Breast epithelium (tissue), 4 donors: ENCODE measurements at regions not wholly inside any gene's neighbourhood (a gene's known extent, or its start where the extent isn't known, plus 50 kb on each side); places are given as distances from the start of the nearest gene placed in this dataset.

Experiments used
- DNase-seq, 2 donors: peaks; one replicate each; pipeline ENCODE4 v3.0.0-alpha.2; 2019; ENCODE audit warnings: low spot score in 2 of 2
- H3K27ac ChIP-seq, 2 donors: fragments of 200-600 bp; sonication (generic) in 1 of 2; one replicate each; pipeline ENCODE4 v1.5.1; 2016 to 2019; ENCODE audit warnings: mild to moderate bottlenecking in 1 of 2
- H3K27me3 ChIP-seq, 2 donors: fragments of 200-600 bp; sonication (generic) in 1 of 2; one replicate each; pipeline versions ENCODE4 v1.5.1 to v1.6.0; 2017 to 2019; ENCODE audit warnings: control low read depth in 1 of 2, mild to moderate bottlenecking in 1 of 2
- H3K36me3 ChIP-seq: fragments of 200-600 bp; one replicate; pipeline ENCODE4 v1.5.1; 2019
- H3K4me1 ChIP-seq, 2 donors: fragments of 200-600 bp; sonication (generic); one replicate each; pipeline ENCODE4 v1.5.1; 2016 to 2019; ENCODE audit warnings: control low read depth in 1 of 2
- H3K4me3 ChIP-seq, 3 donors: fragments of 200-600 bp; sonication (generic); 1 replicate in 2 of 3; 2 replicates in 1 of 3; pipeline ENCODE4 v1.5.1; 2016 to 2019; ENCODE audit warnings: mild to moderate bottlenecking in 3 of 3, moderate library complexity in 2 of 3
- H3K9me3 ChIP-seq, 2 donors: fragments of 200-600 bp; sonication (generic) in 1 of 2; one replicate each; pipeline ENCODE4 v1.5.1; 2016 to 2019; ENCODE audit warnings: control low read depth in 1 of 2
- POLR2A ChIP-seq: fragments of 450-650 bp; IDR thresholded peaks from one replicate; pipeline ENCODE4 v1.6.1; 2016; ENCODE audit warnings: antibody characterized with exemption, mild to moderate bottlenecking, moderate library complexity
- POLR2AphosphoS5 ChIP-seq, 3 donors: sonication (generic); formaldehyde crosslinking; IDR thresholded peaks; one replicate each; pipeline ENCODE4 v1.6.1; 2017; ENCODE audit warnings: antibody characterized with exemption in 3 of 3
- intact Hi-C: fragments of 100-400 bp; cut with DNase I; formaldehyde crosslinking; loops from one replicate; pipeline ENCODE4 v1.15.1; 2023; ENCODE audit warnings: low total_unique reads
- TF ChIP-seq, protein P1 (sequence below), 3 donors: fragments of 450-650 bp; IDR thresholded peaks; one replicate each; pipeline ENCODE4 v1.5.1; 2016 to 2017; ENCODE audit warnings: antibody characterized with exemption in 3 of 3, mild to moderate bottlenecking in 3 of 3, moderate library complexity in 3 of 3

- intact Hi-C loops = no loop called here
- TF ChIP-seq, protein P1, sequence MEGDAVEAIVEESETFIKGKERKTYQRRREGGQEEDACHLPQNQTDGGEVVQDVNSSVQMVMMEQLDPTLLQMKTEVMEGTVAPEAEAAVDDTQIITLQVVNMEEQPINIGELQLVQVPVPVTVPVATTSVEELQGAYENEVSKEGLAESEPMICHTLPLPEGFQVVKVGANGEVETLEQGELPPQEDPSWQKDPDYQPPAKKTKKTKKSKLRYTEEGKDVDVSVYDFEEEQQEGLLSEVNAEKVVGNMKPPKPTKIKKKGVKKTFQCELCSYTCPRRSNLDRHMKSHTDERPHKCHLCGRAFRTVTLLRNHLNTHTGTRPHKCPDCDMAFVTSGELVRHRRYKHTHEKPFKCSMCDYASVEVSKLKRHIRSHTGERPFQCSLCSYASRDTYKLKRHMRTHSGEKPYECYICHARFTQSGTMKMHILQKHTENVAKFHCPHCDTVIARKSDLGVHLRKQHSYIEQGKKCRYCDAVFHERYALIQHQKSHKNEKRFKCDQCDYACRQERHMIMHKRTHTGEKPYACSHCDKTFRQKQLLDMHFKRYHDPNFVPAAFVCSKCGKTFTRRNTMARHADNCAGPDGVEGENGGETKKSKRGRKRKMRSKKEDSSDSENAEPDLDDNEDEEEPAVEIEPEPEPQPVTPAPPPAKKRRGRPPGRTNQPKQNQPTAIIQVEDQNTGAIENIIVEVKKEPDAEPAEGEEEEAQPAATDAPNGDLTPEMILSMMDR (IDR thresholded peaks at IDR 0.05) = no peak
- no peak for TF ChIP-seq POLR2AphosphoS5 (IDR thresholded peaks at IDR 0.05)
- no peak for TF ChIP-seq POLR2A
- Histone ChIP-seq H3K27me3 (no peaks in the 10 kb centered on the region), H3K4me3 (no peak overlapping the region), H3K36me3 (no peaks in the 10 kb centered on the region), H3K27ac (no peak overlapping the region), H3K9me3 (peaks cover 0 to 8% of the 10 kb centered on the region in 2 donors), H3K4me1 (no peaks in the 10 kb centered on the region)
- DNase-seq = no peak
Observed at GRCh38 chr2:163077241-163077640, 238.7 kb upstream of the KCNH7 start.

- Histone ChIP-seq H3K9me3 (no peaks in the 10 kb centered on the region), H3K27me3 (no peaks in the 10 kb centered on the region), H3K27ac (no peak overlapping the region), H3K4me1 (no peaks in the 10 kb centered on the region), H3K4me3 (no peak overlapping the region), H3K36me3 (no peaks in the 10 kb centered on the region)
- intact Hi-C loops = no loop called here
- TF ChIP-seq POLR2AphosphoS5 (IDR thresholded peaks at IDR 0.05) (no peak), POLR2A (no peak)
- TF ChIP-seq, protein P1 (IDR thresholded peaks at IDR 0.05) = no peak
- no peak for DNase-seq
Observed at GRCh38 chr2:163066085-163066484, 227.5 kb upstream of the KCNH7 start.

- H3K36me3 ChIP-seq = no peaks in the 10 kb centered on the region
- TF ChIP-seq POLR2AphosphoS5 (IDR thresholded peaks at IDR 0.05) = no peak
- TF ChIP-seq POLR2A = no peak
- TF ChIP-seq, protein P1 (IDR thresholded peaks at IDR 0.05) = no peak
- DNase-seq = no peak
- H3K27me3 ChIP-seq = no peaks in the 10 kb centered on the region
- intact Hi-C loops = no loop called here
- H3K4me3 ChIP-seq = no peak overlapping the region
- no peaks in the 10 kb centered on the region for H3K9me3 ChIP-seq
- H3K27ac ChIP-seq = no peak overlapping the region
- no peaks in the 10 kb centered on the region for H3K4me1 ChIP-seq
Observed at GRCh38 chr2:163062524-163062923, 224.0 kb upstream of the KCNH7 start.

DNA sequence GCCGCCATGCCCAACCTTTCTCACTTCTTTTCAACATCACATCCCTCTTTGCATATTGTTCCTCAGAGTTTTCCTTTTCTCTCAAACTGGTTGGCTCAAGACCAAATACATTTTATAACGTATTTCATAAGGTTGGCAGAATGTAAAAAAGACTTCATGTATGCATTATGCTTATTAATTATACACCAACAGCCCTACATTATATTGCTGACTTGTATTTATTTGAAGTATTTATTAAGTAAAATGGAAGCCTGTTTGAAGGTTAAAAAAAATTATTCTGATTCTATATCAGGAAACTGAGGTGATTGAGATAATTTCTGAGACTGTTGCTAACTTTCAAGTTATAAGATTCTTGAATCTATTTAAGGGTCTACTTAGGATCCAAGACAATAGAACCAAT, 208.0 kb upstream of the KCNH7 start:
- Histone ChIP-seq H3K4me3 (no peak overlapping the region), H3K9me3 (no peaks in the 10 kb centered on the region), H3K27me3 (no peaks in the 10 kb centered on the region), H3K36me3 (no peaks in the 10 kb centered on the region), H3K4me1 (no peaks in the 10 kb centered on the region), H3K27ac (no peak overlapping the region)
- intact Hi-C loops = no loop called here
- TF ChIP-seq POLR2AphosphoS5 (IDR thresholded peaks at IDR 0.05) = no peak
- TF ChIP-seq POLR2A = no peak
- TF ChIP-seq, protein P1 (IDR thresholded peaks at IDR 0.05) = no peak
- DNase-seq = no peak

DNA sequence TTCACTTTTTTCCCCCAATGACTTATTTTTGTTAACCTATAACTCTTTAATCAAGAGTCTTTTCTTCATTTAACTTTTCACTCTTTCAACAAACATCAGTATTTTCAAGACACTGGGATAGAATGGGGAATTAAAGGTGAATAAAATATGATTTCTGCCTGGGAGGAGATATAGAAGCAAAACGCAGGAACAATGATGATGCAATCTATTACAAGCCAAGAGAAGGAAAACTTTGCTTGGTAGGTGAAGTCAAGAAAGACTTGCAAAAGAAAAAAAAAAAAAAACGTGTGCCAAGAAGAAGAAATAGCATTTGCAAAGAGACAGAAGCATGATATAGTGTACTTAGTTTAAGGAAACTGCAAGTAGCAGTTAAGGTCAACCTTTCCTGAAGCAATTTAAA, 207.3 kb upstream of the KCNH7 start:
- intact Hi-C loops = no loop called here
- H3K27ac ChIP-seq = no peak overlapping the region
- no peaks in the 10 kb centered on the region for H3K9me3 ChIP-seq
- H3K4me3 ChIP-seq = no peak overlapping the region
- H3K27me3 ChIP-seq = no peaks in the 10 kb centered on the region
- no peaks in the 10 kb centered on the region for H3K4me1 ChIP-seq
- TF ChIP-seq POLR2A (no peak), POLR2AphosphoS5 (IDR thresholded peaks at IDR 0.05) (no peak)
- TF ChIP-seq, protein P1 (IDR thresholded peaks at IDR 0.05) = no peak
- DNase-seq = no peak
- no peaks in the 10 kb centered on the region for H3K36me3 ChIP-seq
